ENCODE measurements at regions not wholly inside any gene's neighbourhood (a gene's known extent, or its start where the extent isn't known, plus 50 kb on each side); places are given as distances from the start of the nearest gene placed in this dataset.

GRCh38 chr2:19675856-19676460, 225.8 kb downstream of the TTC32 start:
- DNase-seq, result no peak

GRCh38 chr2:19675003-19675629, 226.7 kb downstream of the TTC32 start:
- no peak for DNase-seq

DNA sequence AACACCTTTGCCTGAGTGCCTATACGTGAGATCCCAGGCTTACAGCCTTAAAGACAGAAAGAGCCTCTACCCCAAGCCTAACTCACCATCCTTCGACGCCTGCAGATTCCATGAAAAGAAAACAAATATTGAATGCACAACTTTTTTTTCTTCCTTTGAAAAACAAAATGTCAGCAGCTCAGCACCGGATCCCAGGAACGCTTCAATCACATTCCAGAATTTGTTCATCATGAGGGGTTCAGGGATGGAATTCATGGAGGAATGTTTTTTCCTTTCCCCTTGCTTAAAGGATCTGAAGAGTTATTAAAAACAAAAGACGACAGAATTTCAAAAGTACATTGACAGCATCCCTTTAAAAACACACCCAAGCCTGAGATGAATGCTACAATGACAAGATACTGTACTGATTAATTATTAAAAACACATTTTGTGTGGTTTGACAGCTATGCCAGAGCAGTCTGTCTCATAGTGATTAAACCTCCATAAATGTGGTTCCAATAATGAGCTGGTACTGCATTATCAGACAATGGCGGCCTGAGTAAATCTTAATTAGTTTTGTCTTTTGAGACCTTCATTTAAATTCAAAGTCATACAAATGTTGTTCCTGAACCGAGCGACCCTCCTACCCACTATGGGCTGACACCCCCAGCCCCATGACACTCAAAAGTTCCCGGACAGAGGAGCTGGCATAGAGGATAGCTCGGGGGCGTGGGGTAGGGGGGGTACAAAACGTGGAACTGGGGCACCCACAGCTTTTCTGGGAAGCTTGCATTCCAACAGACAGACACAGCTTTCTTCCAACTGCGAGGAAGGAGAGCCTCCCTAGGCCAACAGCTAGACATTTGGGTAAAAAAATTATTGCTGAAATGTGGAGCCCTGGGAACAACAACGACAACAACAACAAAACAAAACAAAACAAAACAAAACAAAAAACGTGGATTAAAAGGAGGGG, 227.5 kb downstream of the TTC32 start:
- peak; percentile 18 for DNase-seq

DNA sequence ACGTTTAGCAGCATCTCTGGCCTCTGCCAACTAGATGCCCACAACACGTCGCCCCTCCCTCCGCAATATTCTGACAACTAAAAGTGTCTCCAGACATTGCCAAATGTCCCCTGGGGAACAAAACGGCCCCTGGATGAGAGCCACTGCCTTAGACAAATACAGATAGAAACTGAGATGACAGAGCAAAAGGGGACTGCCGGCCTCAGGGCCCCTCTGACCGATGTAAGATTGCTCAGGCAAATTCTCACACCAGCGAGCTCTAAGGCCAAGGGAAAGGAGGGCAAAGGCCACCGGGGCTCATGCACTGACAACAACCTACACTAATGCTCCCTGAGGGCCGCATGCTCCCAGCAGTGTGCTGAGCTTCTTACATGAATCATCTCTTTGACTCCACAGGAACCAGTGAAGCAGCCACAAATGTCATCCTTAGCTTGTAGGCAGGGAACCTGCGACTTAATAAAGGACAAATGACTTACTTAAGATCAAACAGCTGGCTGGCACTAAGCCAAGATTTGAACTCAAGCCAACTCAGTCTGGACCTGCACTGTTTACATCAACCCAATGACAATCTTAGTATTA, 228.5 kb downstream of the TTC32 start:
- peak; percentile 33 for DNase-seq

DNA sequence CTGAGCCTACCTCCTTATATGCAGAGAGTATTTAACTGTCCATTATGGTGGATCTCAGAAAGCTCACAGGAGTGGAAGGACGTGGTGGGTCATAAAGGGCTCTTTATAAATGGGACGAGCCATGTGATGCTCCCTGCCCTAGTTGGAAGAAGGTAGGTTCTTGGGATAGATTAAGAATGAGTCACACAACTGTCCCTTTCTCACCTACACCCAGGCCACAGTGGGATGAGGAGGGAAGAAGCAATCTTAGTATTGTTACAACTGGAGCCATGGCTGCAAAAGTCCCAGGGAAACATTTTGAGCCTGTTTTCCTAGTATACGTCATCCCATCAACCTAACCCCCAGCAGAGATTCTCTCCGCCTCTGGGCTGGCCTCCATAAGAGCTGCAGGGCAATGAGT, 229.9 kb downstream of the TTC32 start:
- DNase-seq, result no peak

DNA sequence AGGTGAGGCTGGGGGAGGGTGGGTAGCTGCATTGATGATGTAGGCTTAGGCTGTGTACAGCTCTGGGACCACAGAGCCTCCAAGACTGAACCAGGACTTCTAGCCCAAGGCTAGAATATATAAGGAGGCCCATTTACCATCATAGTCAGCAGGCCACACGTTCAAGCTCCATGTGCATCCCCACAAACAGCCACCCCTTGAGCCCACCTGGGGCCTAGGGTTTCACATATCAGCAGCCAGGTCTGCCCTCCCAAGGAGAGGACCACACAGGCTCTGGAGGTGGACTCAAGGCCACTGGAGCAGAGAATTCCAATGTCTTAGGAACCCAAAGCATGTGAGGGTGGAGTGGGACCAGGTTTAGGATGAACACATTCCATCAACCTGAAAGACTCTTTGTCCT, 230.5 kb downstream of the TTC32 start:
- DNase-seq, result no peak

DNA sequence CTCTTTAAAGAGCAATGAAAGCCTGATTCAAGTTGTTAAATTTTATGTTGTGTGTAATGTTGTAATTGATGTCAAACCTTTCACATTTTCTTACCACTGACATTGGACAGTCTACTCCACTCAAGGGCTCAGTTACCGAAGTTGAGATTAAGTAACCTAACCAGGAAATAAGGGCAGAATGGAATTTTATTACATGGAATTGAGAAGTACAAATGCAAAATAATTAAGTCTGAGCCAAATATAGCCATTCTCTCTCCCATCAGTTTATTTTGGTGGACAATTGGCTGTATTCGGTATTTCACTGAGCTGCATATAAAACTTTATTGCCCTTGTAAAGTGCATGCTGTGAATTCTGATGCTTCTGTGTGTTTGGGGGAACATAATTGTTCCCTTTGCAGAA, 231.5 kb downstream of the TTC32 start:
- no peak for DNase-seq

- no peak for DNase-seq
Measured at GRCh38 chr2:19669559-19669958, 232.2 kb downstream of the TTC32 start.

- DNase-seq, result no peak
Measured at GRCh38 chr2:19669126-19669525, 232.7 kb downstream of the TTC32 start.

- DNase-seq, result no peak
Measured at GRCh38 chr2:19667536-19667949, 234.2 kb downstream of the TTC32 start.

DNA sequence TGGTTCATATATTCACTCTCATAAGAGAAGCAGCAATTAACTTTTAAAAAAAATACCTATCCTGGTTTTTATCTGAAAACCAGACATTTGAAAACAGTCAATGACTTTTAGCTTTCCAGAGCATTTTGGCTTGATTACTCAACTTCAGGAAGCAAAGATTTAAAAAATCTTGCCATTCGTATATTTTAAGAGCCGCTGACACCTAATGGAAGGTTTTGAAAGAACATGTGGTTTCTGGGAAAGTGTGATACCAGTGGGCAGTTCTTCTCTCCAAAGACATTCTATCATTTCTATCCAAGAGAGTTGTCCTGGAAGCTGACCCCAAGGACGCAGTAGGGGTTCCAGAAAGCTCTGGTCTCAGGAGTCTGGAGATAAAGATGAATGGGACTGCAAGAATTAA, 234.7 kb downstream of the TTC32 start:
- DNase-seq, result peak; percentile 36

DNA sequence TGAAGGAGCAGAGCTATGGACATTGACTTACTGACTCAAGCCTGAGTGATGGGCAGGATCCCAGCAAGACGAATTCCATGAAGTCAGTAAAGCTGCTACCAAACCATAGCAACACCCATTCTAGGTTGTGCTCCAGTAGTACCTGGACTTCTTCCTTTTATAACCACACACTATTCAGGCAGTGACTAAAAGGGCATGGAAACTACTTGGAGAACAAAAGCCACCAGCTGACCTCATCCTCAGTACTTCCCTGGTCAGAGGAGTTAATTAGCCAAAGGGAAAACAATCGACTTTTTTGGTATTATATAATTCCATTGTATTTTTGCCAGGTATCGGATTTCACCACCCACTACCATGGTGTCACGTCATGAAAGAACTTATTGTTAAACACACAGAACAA, 237.1 kb downstream of the TTC32 start:
- peak; percentile 2 for DNase-seq

DNA sequence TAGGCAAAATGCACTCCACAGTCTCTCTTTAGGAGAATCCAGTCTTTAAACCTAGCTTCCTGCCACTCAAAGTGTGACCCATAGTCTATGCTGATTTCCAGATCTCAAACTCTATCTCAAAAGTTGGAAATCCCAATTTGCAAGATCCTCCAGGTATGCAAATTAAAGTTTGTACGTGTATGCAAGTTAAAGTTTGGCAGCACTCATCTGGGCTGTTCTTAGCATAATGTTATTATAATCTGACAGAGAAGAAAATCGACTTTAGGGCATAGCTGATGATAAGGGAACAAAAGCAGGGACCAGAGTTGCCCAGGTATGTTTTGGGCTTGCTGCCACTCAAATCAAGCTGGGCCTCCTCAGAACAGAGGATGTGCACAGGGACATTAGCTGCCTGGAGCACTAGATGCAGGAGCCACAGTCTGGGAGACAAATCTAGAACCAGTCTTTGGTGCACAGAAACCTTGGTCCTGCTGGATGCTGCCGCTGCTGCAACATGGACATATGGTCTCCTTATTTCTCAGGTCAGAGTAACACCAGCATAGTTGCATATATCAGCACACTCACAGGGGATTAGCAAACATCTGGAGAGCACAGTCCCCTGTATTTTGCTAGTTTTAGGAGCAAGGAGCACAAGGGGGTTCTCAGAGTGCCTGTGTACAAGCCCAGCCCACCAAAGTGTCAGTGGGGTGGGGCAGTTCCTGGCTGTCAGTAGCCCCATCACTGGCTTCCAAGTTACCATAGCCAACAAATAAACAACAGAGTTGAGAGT, 242.6 kb downstream of the TTC32 start:
- DNase-seq, result no peak

DNA sequence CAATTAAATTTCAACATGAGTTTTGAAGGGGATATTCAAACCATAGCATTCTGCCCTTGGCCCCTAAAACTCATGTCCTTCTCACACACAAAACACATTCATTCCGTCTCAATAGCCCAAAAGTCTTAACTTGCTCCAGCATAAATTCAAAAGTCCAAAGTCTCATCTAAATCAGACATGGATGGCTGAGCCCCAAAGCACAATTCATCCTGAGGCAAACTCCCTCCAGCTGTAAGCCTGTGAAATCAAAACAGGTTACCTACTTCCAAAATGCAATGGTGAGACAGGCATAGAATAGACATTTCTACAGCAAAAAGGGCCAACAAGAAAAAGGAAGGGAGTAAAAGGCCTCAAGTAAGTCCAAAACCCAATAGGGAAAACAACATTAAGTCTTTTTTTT, 245.8 kb downstream of the TTC32 start:
- no peak for DNase-seq

DNA sequence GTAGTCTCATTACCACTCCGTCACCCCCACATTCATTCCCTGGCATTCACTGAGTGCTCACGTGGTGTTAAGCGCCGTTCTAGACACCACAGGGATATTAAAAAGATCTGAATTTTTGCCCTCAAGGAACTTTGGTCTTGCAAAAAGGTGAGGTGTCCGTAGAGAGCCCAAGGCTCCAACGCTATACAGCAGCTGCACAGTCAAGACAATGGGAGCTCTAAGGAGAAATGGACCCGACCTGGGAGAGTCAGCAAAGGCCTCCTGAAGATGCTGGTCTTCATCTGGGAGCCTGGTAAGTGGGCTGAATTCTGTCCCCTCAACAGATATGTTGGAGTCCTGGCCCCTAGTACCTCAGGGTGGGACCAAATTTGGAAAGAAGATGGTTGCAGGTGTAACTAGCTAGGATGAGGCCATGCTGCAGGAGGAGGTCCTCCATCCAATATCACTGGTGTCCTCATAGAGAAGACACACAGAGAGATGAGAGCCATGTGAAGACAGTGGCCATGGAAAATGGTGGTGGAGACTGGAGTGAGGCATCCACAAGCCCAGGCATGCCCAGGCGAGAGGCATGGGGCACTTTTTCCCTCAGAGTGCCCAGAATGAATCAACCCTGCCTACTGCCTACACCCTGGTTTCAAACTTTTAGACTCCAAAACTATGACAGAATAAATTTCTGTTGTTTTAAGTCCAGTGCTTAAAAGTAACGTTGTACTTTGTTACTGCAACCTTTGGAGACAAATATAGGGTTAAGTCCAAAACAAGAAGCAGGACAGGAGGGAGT, 247.3 kb downstream of the TTC32 start:
- no peak for DNase-seq

- no peak for DNase-seq
Measured at GRCh38 chr2:19653509-19653908, 248.3 kb downstream of the TTC32 start.

GRCh38 chr2:19652811-19653210, 249.0 kb downstream of the TTC32 start:
- no peak for DNase-seq

- DNase-seq, result peak; percentile 3
Measured at GRCh38 chr2:19651466-19651865, 250.3 kb downstream of the TTC32 start.

GRCh38 chr2:19649785-19650380, 251.9 kb downstream of the TTC32 start:
- DNase-seq, result peak; percentile 84

GRCh38 chr2:19649142-19649541, 252.6 kb downstream of the TTC32 start:
- DNase-seq, result no peak

- DNase-seq, result no peak
Measured at GRCh38 chr2:19648583-19648982, 253.2 kb downstream of the TTC32 start.

DNA sequence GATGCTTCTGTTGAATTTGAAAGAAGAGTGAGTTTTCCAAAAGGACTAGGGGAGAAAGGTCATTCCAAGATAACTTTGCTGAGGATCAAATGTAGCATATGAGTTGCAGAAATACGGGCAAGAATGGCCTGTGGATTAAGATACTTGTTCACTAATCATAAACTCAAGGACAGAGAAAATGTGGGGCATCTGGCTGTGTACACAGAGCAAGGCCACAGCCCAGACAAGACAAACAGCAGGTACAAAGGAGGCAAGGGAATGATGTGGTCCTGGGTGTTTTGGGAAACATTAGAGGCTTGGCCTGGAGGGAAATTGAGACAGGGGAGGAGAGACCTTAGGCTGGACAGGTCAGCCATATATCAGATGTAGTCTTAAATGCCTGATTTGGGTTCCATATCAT, 254.8 kb downstream of the TTC32 start:
- no peak for DNase-seq
